HG03039 (cell line): ENCODE measurements at regions not wholly inside any gene's neighbourhood (a gene's known extent, or its start where the extent isn't known, plus 50 kb on each side); places are given as distances from the start of the nearest gene placed in this dataset.

Source experiments
- ATAC-seq: cut with Tn5 transposase; IDR thresholded peaks from one replicate; pipeline ENCODE4 v1.9.1; 2021; ENCODE audit warnings: mild to moderate bottlenecking, moderate library complexity; ENCODE audit not compliant: unreplicated experiment

DNA sequence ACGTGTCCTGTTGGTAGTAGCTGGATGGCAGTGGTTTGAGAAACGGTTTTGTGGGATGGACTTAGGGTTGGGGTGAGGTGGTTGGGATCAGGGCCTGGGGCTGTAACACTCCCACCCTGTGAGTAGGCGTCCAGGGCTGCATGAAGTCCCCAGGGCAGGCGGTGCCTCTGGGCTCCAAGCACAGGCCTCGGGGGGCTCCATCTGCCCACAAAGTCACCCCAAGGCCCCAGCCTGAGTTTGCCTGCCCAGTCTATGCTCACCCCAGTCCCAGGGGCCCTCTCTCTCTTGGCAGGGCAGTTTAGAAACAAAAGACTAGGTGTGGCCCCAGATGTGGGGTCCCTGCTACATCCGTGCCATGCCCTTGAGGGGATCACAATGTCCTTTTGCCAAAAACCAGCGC lies 86.9 kb upstream of the PRR23E start:
- no peak for ATAC-seq

DNA sequence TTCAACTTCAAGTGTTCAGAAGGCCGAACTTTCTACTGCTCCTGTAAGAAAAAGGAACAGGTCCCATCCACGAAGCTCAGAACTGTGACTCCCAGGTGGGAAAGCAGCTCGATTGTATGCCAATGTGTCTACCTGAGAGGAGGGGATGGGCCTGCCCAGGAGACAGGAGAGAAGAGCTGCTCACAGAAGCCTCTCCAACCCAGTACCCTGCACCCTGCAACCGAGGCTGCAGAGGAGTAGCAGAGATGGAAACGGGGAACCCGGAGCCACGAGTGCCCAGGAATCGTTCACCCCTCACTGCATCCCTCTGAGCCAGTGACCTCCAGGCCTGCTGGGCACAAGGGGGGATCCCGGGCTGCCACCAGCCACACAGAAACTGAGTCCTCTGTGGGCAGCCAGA lies 86.5 kb upstream of the PRR23E start:
- no peak for ATAC-seq

DNA sequence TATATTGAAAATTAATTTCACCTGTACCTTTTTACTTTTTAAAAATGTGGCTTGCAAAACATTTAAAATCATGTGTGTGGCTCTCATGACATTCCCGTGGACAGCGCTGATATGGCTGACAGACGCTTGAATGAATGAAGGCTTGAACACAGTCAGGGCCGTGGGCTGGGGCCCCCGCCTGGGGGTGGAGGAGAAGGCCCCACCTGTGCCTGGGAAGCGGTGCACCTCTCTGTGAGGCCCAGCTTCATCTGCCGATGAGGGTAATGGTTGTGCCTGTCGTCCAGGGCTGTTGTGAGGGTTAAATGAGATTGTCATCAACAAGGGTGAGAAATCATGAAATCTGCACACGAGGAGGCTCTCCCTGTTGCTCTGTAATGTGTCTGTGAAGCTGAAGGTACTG lies 85.9 kb upstream of the PRR23E start:
- no peak for ATAC-seq

DNA sequence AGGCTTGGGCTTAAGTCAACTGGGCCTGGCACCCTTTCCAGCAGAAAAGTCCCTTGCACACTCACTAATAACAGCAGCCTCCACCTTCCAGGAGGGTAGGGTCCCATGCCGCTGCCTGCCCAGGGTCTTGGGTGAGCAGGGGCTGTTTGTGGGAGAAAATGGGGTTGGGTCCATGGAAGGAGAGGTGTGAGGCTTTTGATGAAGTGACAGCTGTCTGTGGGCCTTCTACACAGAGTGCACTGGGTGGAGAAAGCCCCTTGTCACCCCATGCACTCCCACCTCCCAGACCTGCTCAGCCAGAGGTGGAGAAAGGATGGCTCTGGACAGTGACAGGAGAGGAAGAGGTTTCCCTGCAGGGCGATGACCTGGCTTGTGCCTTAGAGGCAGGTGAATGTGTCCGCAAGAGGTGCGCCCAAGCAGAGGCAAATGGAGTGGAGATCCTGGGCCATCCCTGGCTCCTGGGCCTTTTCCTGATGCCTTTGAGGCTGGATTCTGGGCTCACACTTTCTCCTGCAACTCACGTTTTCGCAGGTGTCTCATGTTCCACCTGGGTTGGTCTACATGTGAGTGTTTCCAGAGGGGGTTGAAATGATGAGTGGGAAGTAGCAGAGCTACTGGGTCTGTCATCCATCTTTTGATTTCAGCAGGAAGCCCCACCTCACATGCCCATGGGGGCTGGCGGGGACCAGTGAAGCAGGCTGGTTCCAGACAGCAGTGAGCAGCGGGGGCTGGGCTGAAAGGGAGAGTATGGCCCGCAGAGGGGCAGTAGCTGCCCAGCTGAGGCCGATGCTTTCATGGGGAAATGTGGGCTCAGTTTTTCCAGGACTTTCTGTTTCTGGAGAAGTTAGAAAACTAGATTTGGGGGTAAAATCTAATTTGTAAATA lies 85.2 kb upstream of the PRR23E start:
- no peak for ATAC-seq

DNA sequence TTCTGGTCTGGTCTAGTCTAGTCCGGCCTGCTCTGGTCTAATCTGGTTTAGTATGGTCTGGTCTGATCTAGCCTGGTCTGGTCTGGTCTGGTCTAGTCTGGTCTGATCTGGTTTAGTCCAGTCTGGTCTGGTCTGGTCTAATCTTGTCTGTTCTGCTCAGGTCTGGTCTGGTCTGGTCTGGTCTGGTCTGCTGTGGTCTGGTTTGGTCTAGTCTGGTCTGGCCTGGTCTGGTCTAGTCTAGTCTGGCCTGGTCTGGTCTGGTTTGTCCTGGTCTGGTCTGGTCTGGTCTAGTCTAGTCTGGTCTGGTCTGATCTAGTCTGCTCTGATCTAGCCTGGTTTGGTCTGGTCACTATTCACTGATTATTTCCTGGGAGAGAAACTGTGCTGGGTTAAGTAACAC lies 84.1 kb upstream of the PRR23E start:
- ATAC-seq, result no peak

DNA sequence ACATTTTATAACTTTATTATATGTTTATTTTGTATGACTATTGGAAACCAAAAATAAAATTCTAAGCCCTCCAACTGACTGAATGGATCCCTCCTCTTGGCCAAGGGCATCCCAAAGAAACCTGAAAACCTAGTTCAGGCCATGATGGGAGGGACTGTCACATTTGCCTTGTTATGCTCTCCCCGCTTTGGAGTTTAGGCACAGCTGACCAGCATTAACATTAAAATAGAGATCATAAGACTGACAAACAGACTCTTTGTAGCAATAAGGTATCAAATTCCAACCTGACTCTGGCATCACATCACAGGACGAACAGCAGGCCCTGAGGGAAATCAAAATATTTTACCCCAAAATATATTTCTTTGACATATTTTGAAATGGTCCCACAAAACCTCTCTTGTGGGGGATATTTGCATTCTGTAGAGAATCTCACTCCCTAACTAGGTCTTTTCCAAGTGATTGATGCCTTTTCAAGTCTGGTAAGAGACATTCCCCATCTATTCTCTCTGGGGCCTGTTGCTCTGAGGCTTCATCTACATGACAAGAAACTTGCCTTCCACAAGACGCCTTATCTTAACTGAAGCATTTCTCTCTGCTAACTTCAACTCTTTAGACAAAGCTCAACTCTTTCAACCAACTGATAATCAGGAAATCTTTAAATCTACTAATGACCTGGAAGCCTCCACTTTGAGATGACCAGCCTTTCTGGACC lies 81.8 kb upstream of the PRR23E start:
- no peak for ATAC-seq

DNA sequence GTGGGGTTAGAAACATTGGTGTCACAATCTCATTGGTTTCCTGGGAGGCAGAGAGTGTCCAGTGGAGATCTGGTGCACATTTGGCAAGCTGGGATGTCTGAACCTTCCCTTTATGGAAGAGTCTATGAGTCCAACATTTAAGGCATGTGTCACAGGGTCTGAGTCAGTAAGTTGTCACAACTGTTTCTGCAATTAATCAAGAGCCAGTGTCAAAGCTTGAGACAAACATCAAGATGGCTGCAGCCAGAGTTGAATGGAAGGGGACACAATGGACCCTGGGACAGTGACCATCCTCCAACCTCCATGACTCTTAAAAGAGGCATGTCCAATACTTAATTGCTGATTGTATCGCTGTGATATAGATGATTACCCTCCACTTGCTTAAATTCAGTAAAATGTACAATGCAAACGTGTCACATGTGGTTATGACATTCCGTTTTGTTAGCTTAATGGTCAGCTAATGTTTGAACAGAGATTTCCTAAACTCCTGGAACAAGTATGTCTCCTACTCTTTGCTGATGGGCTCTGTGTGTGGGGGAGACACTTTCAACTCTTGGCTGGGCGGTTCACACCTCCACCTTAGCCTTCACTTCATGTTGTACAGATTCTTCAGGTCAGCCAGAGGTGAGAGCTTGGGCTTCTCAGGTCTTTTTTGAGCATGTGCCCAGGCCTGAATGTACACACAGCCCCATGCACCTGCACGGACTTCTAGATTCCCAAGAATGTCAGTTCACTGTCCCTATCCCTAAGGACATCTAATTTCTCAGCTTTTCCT lies 79.9 kb upstream of the PRR23E start:
- no peak for ATAC-seq

DNA sequence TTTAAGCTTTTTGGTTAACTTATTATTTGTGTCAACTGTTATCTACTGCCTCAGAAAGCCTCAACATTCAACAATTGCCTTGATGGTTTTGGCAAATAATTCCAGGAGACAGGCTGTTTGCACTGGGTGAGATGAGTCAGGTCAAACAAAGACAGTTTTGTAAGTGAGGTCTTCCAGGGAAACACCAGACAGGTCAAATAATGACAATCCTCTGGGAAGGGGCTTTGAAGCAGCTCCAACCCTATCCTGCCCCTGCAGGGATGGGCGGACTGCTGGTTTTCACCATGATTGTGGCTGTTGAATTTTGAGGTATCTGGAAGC lies 79.4 kb upstream of the PRR23E start:
- no peak for ATAC-seq

DNA sequence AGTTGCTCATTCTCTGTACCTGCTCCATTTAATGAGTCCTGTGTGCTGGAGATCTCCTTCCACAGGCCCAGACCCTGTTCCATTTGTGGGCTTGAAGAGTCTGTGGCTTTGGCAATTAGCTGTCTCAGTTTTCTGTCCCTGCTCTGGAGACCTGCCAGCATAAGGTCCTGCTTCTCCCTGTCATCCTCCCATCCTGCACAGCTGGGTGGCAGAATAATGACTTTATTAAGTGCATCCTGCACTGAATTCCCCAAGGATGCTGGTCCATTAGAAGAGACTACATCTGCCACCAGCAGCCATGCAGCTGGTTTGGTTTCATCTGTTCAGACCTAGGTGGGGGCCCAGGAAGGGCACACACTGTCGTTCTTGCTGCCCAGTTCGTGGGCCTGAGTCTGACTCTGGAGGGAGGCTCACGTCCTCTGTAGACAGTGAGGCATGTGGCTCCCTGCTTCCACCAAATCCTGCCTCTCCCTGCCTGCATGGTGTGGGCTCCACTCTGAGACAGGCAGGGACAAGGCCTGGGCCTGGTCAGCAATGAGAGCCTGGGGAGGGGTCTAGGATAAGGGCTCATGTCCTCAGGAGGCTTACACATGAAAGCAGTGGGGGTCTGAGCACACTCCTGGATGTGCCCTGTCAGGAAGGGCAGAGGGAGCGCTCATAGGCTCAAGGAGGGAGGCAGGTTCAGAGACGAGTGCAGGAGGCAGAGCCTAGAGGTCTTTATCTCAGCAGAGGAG lies 78.4 kb upstream of the PRR23E start:
- ATAC-seq, result no peak

DNA sequence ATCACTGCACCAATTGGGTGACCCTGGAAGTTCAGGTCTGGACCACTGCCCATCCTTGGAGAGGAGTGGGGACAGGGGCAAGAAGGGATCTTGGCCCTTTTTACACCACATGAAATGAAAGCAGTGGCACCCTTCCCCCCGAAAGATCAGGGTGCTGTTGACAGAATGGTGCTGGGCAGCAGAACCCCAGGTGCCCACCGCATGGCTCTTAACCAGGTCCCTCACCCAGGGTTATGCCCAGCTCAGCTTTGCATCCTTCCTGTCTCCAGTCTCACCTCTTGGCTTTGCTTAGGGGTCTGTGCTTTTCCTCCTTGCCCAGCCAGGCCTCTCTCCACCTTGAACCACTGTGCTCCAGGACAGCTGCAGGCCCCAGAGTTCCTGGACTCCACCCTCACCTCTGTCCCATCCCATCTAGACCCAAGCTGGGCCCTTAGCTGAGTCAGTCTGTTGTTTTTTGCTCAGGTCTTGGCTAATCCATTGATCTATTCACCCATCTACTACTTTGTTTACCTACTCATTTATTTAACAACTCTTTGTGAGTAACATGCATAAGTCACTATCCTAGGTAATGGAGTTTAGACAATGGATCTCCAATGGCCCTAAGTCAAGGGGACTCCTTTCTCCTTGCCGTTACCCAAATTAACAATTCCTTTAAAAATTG lies 77.1 kb upstream of the PRR23E start:
- ATAC-seq, result no peak

DNA sequence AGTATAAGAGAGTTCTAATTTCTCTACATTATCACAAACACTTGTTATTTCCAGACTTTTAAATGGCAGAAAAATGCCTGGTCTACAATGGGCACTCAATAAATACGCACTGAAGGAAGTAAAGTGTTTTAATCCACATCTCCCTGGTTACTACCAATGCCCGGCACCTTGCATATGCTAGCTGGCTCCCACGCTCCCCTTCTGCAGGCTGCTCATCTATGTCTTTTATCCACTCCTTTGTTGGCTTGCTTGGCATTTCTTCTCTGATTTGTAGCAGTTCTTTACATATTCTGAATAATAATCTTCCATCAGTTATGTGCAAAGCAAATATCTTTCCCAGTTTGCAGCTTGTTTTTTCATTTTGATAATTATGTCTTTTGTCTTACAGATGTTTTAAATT lies 74.6 kb upstream of the PRR23E start:
- ATAC-seq, result no peak

DNA sequence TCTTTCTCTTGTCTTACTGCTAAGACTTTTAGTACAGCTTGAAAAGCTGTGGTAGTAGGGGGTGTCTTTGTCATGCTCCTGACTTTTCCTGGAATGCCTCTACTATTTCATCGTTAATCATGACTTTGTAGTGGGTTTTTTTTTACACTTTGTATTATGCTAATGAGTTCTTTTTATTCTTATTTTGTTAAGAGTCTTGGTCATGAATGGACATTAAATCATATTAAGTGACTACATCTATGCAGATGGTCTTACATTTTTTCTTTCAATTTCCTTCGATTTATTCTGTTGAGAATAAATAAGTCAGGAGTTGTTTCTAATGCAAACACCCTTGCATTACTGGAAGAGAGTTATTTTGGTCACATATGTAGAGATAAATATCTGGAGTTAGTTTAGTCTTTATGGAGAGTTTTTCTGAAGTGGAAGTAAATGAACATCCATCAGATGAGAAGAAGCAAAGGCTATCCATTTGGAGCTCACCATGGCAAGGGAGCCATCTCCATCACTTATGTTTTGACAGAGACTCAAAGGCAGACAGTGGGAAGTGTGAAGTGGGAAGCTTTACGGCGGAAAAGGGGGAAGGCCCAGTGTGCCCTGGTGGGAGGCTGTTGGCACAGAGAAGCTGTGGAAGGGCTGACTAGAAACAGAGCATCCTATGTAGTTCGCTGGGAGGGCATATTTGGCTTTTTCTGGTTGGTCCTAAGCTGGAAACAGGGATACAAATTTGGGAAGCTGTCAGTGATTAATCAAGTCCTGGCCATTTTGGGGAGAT lies 73.1 kb upstream of the PRR23E start:
- no peak for ATAC-seq

DNA sequence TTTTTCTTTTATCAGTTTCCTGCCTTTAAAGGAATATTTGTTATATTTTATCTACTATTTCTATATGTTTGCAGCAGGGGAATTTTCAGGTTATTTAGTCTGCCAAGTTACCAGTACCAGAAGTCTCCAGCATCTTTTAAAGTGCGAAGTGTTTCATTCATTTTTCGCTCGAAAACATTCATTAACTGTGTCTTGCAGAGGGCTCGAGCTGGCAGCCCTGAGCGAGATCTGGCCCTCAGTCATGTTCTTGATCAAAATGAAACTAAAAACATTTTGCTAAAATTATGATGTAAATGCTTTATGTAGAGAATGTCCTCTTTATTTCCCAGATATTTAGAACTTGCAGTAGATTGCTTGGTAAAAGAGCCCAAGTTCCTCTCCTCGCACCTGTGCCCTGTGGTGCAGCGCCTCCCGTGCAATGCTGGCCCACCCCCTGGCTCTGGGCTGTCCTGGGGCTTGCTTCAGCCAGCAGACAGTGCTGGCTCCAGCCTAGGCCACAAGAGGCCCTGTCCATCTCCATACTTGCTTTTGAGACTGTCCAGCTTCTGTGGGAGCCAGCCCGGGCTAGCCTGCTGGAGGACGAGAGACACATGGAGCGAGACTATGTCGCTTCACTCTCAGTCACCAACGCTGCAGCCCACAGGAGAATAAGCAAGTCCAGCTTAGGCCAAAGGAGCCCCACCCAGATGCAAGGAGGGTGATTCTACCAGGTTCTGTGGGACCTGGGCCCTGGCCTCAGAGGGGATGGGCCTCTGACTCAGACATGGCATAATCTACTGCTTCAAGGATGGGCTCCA lies 71.9 kb upstream of the PRR23E start:
- no peak for ATAC-seq

DNA sequence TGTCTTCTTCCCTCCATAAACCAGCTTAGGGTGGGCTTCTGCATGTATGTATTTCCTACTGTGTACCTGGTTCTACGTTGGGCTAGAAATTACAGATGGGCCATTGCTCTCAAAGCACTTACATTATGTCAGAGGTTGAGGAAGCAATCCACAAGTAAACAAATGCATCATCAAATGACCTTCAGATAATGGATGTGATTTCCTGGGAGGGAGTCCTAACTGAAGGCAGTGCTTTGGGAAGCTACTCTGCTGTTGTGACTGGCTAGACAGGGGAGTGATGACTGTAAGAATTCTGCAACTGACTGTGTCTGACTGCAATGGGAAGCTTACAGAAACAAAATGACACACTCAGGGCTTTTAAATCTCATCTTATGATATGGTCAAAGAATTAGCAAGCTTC lies 71.0 kb upstream of the PRR23E start:
- no peak for ATAC-seq

DNA sequence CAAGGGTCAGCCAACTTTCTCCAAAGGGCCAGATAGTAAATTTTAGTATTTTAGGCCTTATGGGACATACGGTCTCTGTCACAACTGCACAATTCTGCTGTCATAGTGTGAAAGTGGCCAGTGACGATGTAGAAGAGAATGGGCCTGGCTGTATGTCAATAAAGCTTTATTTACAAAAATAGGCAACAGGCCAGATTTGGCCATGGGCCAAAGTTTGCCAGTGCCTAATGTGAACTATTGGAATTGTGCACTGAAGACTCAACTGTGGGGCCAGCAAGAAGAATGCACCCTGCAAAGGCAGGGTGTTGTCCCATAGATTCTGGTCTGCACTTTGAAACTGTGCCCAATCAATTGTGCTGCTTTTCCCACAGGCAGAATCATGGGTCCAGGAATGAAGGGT lies 69.4 kb upstream of the PRR23E start:
- no peak for ATAC-seq

DNA sequence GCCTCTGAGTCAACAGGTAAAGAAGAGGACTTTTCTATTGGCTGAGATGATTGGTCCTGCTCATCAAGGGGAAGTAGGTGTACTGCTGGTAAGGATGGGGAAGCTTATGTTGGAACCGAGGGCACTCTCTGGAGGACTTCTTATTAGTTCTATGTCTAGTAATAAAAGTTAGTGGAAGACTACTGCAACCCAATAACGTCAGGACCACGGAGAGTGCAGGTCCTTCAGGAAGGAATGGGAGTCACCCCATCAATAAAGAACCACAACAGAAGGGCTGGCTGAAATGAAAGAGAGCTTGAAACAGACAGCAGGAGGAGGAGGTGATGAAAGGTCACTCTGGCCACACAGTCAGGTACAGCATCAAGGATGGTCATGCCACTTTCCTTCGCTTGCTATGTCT lies 68.8 kb upstream of the PRR23E start:
- no peak for ATAC-seq

DNA sequence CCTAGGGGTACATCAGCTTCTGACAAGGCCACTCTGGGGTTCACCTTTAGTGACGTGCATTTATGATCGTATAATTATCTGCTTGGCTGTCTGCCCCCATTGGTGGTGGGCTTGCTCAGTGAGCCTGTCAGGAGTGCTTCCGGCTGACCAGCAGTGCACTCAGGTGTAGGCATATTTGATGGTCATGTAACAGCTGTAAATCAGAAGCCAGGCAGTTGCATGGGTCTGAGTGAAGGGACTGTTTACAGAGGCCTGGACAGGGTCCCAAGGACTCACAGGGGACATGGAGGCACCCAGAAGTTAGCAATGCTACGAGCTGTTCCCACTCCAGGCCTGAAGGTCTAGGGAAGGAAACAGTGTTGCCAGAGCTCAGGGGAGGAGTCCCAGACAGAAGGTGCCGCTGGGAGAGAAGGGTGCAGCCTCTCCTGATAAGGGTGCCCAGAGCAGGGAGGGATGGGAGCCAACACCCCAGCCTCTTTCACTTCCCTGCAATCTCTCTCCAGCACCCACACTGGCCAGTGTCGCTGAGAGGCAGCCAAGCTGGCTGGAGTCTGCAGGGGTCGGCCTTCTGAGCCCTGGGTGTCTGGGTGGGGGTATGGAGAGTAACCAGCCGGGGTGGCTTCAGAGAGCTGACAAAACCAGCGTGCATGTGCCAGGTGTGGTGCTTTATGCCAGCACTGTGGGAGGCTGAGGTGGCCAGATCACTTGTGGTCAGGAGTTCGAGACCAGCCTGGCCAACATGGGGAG lies 61.3 kb upstream of the PRR23E start:
- no peak for ATAC-seq

DNA sequence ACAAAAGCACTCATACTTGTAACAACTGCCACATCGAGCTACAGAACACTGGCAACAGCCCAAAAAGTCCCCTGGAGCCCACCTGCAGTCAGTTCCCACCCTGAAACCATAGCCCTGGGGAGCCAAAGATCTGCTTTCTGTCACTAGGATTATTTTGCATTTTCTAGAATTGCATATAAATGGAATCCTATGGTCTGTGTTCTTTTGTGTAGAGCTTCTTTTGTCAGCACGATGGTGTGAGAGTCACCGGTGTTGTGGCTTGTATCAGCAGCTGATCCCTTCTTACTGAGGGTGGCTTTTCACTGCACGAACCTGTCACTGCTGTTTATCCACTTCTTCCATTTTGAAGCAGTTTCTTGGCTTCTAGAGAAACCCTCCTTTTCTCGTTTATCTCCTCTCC lies 60.1 kb upstream of the PRR23E start:
- no peak for ATAC-seq
